ENCODE measurements at regions not wholly inside any gene's neighbourhood (a gene's known extent, or its start where the extent isn't known, plus 50 kb on each side); places are given as distances from the start of the nearest gene placed in this dataset.

DNA sequence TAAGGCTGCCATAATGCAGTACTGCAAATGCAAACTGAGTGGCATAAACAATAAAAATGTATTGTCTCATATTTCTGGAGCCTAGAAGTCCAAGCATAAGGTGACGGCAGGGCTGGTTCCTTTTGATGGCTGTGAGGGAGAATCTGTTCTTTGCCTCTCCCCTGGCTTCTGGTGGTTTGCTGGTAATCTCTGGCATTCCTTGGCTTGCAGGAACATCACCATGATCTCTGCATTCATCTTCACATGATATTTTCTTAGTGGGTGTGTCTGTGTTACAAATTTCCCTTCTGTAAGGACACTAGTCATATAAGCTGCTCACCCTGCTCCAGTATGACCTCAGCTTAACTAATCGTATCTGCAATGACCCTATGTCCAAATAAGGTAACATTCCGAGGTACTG lies 1104.2 kb upstream of the CITED2 start:
- TF ChIP-seq, protein P1, sequence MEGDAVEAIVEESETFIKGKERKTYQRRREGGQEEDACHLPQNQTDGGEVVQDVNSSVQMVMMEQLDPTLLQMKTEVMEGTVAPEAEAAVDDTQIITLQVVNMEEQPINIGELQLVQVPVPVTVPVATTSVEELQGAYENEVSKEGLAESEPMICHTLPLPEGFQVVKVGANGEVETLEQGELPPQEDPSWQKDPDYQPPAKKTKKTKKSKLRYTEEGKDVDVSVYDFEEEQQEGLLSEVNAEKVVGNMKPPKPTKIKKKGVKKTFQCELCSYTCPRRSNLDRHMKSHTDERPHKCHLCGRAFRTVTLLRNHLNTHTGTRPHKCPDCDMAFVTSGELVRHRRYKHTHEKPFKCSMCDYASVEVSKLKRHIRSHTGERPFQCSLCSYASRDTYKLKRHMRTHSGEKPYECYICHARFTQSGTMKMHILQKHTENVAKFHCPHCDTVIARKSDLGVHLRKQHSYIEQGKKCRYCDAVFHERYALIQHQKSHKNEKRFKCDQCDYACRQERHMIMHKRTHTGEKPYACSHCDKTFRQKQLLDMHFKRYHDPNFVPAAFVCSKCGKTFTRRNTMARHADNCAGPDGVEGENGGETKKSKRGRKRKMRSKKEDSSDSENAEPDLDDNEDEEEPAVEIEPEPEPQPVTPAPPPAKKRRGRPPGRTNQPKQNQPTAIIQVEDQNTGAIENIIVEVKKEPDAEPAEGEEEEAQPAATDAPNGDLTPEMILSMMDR (IDR thresholded peaks at IDR 0.05): no peak
- TF ChIP-seq POLR2A (IDR thresholded peaks at IDR 0.05) (no peak), POLR2AphosphoS5 (IDR thresholded peaks at IDR 0.05) (no peak), EP300 (IDR thresholded peaks at IDR 0.05) (no peak)
